KBM-7 (cell line): ENCODE measurements at regions not wholly inside any gene's neighbourhood (a gene's known extent, or its start where the extent isn't known, plus 50 kb on each side); places are given as distances from the start of the nearest gene placed in this dataset.
A peak's percentile ranks its signal among the peaks of the same experiment; 100 is the strongest.
"Not testable (repeated sequence)": the region's sequence is repeated elsewhere in the genome, so short reads cannot be mapped to it uniquely, and the experiment has no call there.

Experiments
- DNase-seq: peaks from one replicate; pipeline ENCODE4 v3.0.0-alpha.2; 2015
- in situ Hi-C: fragments of 300-500 bp; cut with MboI; formaldehyde crosslinking; loops from 2 replicates; pipeline ENCODE4 v1.14.3; 2020; ENCODE audit warnings: low sequenced_read_pairs, low pct_unique_long_range_greater_than_20kb, mixed read lengths

GRCh38 chr5:138667782-138668331 lies 85.4 kb upstream of the CTNNA1 start:
- in situ Hi-C loops, result not testable (repeated sequence)

GRCh38 chr5:138666226-138666742 lies 86.9 kb upstream of the CTNNA1 start:
- in situ Hi-C loops, result no loop called here
- no peak for DNase-seq

More at GRCh38 chr5:138667782-138668331, 85.4 kb upstream of the CTNNA1 start:
- DNase-seq, result not testable (repeated sequence)

GRCh38 chr5:138665261-138665660 lies 88.0 kb upstream of the CTNNA1 start:
- DNase-seq, result no peak
- in situ Hi-C loops, result no loop called here

GRCh38 chr5:138664276-138664943 lies 88.8 kb upstream of the CTNNA1 start:
- in situ Hi-C loops, result no loop called here
- DNase-seq, result no peak

DNA sequence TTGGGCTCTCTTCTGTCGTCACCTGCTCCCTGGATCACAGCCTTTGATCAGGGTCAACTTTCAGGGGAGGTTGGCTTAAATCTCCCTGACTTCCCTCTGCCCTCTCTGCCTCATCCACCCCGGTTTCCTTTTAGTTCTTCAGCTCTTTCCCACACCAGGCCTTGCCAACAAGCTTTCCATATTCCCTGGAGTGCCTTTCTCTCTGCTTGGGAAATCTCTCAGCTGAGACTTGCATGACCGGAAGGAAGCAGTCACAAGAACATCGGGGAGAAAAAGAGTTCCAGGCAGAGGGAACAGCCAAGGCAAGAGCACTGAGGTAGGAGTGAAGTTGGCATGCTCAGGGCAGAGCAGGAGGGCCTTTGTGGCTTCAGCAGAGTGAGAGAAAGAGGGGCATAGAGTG lies 88.4 kb upstream of the HSPA9 start:
- in situ Hi-C loops, result no loop called here
- DNase-seq, result no peak

GRCh38 chr5:138663009-138663408 lies 87.8 kb upstream of the HSPA9 start:
- in situ Hi-C loops, result no loop called here
- DNase-seq, result peak; percentile 80

DNA sequence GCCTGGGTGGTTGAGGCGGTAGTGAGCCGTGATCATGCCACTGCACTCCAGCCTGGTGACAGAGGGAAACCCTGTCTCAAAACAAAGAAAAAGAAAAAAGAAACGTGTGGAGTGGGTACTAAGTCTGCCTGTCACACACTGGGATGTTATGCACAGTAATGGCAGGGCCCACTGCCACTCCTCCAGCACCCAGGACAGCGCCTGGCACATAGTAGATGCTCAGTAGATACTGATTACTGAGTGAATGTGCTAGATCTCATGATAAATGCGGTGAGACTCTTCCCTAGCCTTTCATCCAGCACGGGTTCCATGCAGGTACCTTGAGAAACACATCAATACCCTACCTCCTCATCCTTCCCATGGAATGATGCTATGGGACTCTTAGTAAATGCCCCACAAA lies 87.4 kb upstream of the HSPA9 start:
- DNase-seq, result no peak
- in situ Hi-C loops, result no loop called here

- DNase-seq, result no peak
- in situ Hi-C loops, result no loop called here
These were observed 86.8 kb upstream of the HSPA9 start for GRCh38 chr5:138661991-138662434.

- in situ Hi-C loops, result no loop called here
- DNase-seq, result peak; percentile 73
These were observed 86.2 kb upstream of the HSPA9 start for GRCh38 chr5:138661291-138661960.

GRCh38 chr5:138660051-138660572 lies 84.9 kb upstream of the HSPA9 start:
- DNase-seq, result no peak
- in situ Hi-C loops, result no loop called here

- in situ Hi-C loops, result no loop called here
- no peak for DNase-seq
These were observed 84.4 kb upstream of the HSPA9 start for GRCh38 chr5:138659561-138659960.

GRCh38 chr5:138659121-138659520 lies 83.9 kb upstream of the HSPA9 start:
- no peak for DNase-seq
- in situ Hi-C loops, result no loop called here

DNA sequence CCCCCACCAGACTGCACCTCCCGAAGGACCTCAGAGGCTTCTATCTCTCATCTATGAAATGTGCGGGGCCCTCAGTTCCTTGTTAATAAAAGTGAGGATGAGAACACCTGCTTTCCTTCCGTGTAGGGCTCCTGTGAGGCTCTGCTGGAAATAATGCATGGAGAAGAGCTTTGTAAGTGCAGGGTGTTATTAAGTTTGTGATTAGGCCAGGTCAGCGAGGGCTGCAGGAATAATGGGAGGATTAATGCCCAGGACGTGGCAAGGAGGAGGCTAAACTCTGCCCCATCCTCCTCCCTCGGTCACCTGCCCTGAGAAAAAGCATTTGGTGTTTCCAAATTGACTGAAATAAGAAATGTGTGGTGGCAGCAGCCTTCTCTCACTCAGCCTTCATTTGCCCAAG lies 83.5 kb upstream of the HSPA9 start:
- in situ Hi-C loops, result no loop called here
- DNase-seq, result no peak

GRCh38 chr5:138657360-138657759 lies 82.2 kb upstream of the HSPA9 start:
- no peak for DNase-seq
- in situ Hi-C loops, result no loop called here

DNA sequence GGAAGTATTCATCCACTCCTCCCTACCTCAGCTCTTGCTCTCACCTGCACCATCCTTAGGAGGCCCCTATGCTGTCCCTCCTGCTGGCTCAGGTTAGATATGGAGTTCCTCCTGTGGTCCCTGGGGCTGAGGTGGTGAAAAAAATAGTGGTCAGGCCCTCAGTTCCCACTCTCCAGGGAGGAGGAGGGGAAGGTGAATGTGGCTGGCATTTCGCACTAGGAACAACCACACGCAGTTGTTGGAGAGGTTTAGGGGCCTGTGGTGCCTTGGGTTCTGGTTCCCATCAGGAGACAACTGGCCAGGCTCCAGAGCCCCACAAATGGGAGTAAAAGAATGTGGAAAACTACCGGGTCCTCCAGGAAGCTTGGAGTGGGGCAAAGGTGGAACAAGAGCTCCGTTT lies 81.7 kb upstream of the HSPA9 start:
- no peak for DNase-seq
- in situ Hi-C loops, result no loop called here

- no peak for DNase-seq
- in situ Hi-C loops, result no loop called here
These were observed 80.5 kb upstream of the HSPA9 start for GRCh38 chr5:138655530-138656190.

GRCh38 chr5:138654281-138654867 lies 79.2 kb upstream of the HSPA9 start:
- DNase-seq, result peak; percentile 94
- in situ Hi-C loops, result no loop called here

- DNase-seq, result no peak
- in situ Hi-C loops, result no loop called here
These were observed 78.3 kb upstream of the HSPA9 start for GRCh38 chr5:138653502-138653901.

- DNase-seq, result no peak
- in situ Hi-C loops, result no loop called here
These were observed 76.5 kb upstream of the HSPA9 start for GRCh38 chr5:138651767-138652117.
